HUES6 (cell line): ENCODE measurements at regions not wholly inside any gene's neighbourhood (a gene's known extent, or its start where the extent isn't known, plus 50 kb on each side); places are given as distances from the start of the nearest gene placed in this dataset.

Experiments
- H3K27ac ChIP-seq: 2 replicates; pipeline ENCODE4 v1.7.0; 2013; ENCODE audit warnings: low read depth, mild to moderate bottlenecking, low read length, inconsistent platforms
- H3K27me3 ChIP-seq: 2 replicates; pipeline ENCODE4 v1.6.1; 2013; ENCODE audit warnings: low read length; ENCODE audit not compliant: control insufficient read depth, insufficient read depth
- H3K36me3 ChIP-seq: 2 replicates; pipeline ENCODE4 v1.6.1; 2013; ENCODE audit warnings: low read length; ENCODE audit not compliant: control insufficient read depth, insufficient read depth
- H3K4me1 ChIP-seq: 2 replicates; pipeline ENCODE4 v1.6.1; 2013; ENCODE audit warnings: low read length; ENCODE audit not compliant: control insufficient read depth, insufficient read depth
- H3K4me3 ChIP-seq: 2 replicates; pipeline ENCODE4 v1.5.1; 2013; ENCODE audit warnings: low read depth, low read length
- H3K9ac ChIP-seq: one replicate; pipeline ENCODE4 v1.6.1; 2013; ENCODE audit warnings: mild to moderate bottlenecking, low read length
- H3K9me3 ChIP-seq: 2 replicates; pipeline ENCODE4 v1.6.1; 2013; ENCODE audit warnings: low read depth, low read length; ENCODE audit not compliant: control insufficient read depth, insufficient read depth

DNA sequence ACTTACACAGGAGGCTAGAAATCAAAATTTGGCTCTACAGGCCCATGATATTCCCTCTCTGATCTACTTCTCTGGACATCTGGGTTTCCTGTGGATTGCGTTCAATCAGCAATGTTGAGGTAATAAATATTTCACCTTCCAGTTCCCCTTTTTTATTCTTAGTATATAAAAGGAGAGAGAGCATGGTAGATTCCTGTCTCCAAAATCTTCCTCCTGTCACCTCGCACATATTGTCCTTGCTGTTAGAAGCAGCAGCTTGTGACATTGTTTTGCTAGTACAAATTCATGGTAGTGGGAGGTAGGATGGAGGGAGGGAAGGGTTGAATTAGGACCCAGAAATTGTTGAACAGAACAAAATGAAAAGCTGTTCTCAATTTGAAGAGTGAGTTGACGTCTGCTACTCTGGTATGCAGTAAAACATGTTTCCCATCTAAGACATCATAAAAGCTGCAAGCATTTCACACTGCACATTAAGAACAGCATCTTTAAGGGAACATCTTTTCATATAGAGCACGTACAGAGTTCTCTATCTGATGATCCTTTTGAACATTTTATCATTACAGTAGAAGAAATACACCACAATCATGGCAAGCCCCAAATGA is 156.4 kb downstream of the RDH14 start:
- H3K27ac ChIP-seq = no peak overlapping the region
- no peaks in the 10 kb centered on the region for H3K9me3 ChIP-seq
- H3K4me3 ChIP-seq = no peak overlapping the region
- H3K4me1 ChIP-seq = no peaks in the 10 kb centered on the region
- no peaks in the 10 kb centered on the region for H3K27me3 ChIP-seq
- no peak overlapping the region for H3K9ac ChIP-seq
- H3K36me3 ChIP-seq = no peaks in the 10 kb centered on the region

DNA sequence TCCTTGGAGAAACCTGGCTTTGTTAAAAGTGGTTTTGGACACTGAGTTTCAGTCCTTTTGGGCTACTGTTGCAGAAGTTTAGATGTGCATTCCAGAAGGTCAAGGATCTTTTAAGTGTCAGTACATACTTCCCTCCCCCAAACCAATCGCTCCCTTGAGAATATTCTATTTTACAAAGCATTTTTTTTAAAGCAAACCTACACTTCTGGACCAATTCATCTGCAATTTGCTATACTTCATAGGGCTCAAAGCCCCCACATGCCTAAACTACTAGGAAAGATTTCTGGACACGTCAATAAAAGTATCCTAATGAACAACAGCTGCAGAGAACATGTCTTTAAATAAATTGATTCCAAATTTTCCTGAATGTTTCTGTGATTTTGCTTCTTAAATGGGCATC is 157.6 kb downstream of the RDH14 start:
- Histone ChIP-seq H3K9ac (no peak overlapping the region), H3K27ac (no peak overlapping the region), H3K4me3 (no peak overlapping the region)

DNA sequence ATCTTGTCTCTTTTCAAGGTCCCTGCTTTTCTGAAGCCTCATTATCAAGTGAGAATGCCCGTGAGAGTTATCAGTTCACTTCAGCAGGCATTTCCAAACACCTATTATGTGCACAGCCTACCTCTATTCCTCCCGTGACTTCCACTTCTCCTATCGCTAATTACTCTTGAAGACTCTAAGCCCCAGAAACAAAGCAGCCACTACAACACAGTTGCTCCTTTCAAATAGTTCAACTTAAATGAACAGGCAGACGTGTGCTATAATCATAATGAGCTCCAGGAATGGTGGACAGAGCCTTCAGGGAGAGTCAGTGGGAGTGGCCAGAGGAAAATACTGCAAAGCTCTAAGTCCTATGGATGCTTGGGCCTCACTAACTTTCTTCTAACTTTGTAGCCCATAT is 159.0 kb downstream of the RDH14 start:
- Histone ChIP-seq H3K4me3 (no peak overlapping the region), H3K27ac (no peak overlapping the region), H3K4me1 (no peaks in the 10 kb centered on the region), H3K9me3 (no peaks in the 10 kb centered on the region), H3K36me3 (no peaks in the 10 kb centered on the region), H3K9ac (no peak overlapping the region), H3K27me3 (no peaks in the 10 kb centered on the region)

More for the DNA sequence above, 157.6 kb downstream of the RDH14 start:
- Histone ChIP-seq H3K9me3 (no peaks in the 10 kb centered on the region), H3K36me3 (no peaks in the 10 kb centered on the region), H3K4me1 (no peaks in the 10 kb centered on the region), H3K27me3 (no peaks in the 10 kb centered on the region)

DNA sequence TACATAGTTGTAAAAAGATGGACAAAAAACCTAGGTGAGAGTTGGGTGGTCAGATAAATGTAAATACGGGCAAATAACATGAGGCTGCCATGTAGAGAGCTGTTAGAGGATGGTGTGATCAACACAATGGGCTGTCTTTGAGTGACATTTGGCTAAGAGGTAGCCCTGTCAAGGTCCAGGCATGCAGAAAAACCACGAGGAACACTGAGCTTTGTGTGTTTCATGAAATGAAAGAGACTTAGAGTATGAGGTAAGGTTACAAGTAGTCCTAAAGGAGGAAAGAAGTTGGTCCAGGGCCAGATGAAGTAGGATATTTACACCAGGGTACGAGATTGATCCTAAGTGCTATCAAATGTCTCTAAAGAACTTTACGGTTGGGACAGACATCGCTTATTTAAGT is 160.9 kb downstream of the RDH14 start:
- Histone ChIP-seq H3K4me3 (no peak overlapping the region), H3K36me3 (no peaks in the 10 kb centered on the region), H3K9me3 (no peaks in the 10 kb centered on the region), H3K9ac (no peak overlapping the region), H3K27ac (no peak overlapping the region), H3K27me3 (no peaks in the 10 kb centered on the region), H3K4me1 (no peaks in the 10 kb centered on the region)

DNA sequence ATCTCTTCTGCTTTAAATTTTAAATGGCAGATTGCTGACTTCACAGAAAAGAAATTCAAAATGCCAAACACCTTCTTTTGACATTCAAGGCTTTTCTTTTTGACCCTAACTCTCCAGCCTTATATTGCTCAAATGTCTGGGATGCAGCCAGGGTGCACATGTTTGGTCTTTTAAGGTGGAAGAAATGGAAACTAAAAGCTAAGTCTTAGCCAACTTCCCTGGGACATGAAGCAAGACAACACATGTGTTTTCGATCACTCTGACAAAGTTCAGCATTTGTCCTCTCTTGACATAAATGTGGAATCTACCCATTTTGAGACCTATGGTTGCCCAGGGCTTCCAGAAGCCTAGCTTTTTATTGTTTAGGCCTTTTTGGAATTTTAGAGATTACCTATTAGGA is 161.6 kb downstream of the RDH14 start:
- H3K4me1 ChIP-seq = no peaks in the 10 kb centered on the region
- no peaks in the 10 kb centered on the region for H3K36me3 ChIP-seq
- no peak overlapping the region for H3K4me3 ChIP-seq
- H3K27ac ChIP-seq = no peak overlapping the region
- H3K9ac ChIP-seq = no peak overlapping the region
- no peaks in the 10 kb centered on the region for H3K9me3 ChIP-seq
- no peaks in the 10 kb centered on the region for H3K27me3 ChIP-seq

DNA sequence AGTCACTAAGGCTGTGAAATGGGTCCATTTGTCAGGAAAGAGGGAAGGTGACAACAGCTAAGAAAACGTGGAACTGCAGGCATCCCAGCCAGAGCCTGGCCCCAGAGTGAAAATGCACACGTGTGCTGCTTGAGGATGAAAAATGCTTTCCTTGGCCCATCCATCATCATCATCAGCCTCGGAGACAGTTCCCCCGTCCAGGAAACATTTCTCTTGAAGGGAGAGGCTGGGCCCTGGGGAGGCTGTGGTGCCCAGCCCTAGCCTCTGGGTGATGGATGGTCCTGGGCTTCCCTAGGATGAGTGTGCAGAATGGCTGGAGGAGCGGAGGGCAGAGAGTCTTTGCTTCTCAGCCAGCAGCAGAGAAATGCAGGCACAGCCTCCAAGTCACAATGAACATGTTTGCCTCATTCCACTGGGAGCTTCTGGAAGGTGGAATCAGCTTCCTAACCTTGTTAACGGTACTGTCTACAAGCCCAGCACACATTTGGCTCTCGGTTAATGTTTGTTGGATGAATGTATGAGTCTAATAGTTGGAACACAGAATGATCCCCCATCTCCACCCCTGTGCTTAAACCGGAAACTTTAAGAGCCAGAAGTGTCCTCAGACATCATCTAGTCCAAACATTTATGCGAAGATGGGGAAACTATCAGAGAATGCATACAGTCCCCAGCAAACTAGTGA is 164.0 kb downstream of the RDH14 start:
- no peaks in the 10 kb centered on the region for H3K9me3 ChIP-seq
- no peaks in the 10 kb centered on the region for H3K27me3 ChIP-seq
- no peak overlapping the region for H3K9ac ChIP-seq
- no peak overlapping the region for H3K4me3 ChIP-seq
- no peaks in the 10 kb centered on the region for H3K4me1 ChIP-seq
- H3K27ac ChIP-seq = no peak overlapping the region
- no peaks in the 10 kb centered on the region for H3K36me3 ChIP-seq

DNA sequence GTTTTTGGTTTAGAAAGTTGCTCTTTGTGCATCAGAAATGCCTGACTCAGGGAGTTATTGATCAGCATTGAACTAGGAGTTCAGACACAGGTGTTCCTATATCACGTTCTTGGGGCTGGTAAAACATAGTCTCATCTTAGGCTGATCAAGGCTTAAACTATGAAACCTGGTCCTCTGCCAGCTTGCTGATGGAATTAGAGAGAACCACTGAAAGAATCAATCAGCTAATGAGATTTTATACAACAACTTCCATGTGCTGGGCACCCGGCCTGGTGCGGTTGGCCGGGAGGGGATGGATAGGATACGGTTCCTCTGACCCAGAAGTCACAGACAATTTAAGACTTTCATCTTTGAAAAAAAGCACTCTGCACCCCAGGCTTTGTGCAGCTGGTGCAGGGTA is 164.9 kb downstream of the RDH14 start:
- Histone ChIP-seq H3K4me1 (no peaks in the 10 kb centered on the region), H3K27me3 (no peaks in the 10 kb centered on the region)

DNA sequence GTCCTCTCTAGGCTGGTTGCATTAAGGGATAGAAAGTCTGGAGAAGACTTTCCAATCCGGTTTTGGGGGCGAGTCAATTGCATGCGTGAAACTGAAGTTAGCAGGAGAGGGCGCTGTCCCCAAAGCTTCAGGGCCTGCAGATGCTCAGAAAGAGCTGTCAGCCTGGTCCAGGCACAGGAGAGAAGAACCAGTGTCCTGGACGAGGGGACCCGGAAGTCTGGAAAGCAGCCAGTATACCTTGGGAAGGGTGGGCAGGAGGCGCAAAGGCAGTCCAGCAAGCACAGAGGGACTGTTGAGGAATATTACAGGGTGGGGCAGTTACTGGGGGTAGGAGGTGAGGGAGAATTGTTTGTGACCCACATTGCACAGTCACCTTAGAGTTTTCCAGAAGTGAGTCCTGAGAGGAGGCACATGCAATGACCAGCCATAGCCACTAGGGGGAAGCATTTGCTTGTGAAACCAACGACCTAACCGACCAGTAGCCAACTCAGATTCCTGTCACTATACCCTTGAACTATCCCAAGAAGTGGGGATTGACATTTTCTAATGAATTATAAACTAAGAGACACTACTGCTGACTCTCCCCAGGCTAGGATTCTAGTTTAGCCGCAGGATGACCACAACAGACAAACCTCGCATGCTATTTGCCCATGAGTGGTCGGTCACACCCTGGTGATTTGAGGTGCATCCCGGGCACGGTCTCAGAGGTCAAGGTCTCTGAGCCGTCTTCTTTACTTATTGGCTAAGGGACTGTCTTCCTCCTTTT is 172.8 kb downstream of the RDH14 start:
- Histone ChIP-seq H3K27ac (no peak overlapping the region), H3K4me1 (no peaks in the 10 kb centered on the region), H3K36me3 (no peaks in the 10 kb centered on the region), H3K4me3 (peak overlapping the region; percentile 32), H3K9ac (no peak overlapping the region), H3K9me3 (no peaks in the 10 kb centered on the region), H3K27me3 (no peaks in the 10 kb centered on the region)

More for the DNA sequence above, 164.9 kb downstream of the RDH14 start:
- H3K27ac ChIP-seq = no peak overlapping the region
- no peak overlapping the region for H3K4me3 ChIP-seq
- H3K9me3 ChIP-seq = no peaks in the 10 kb centered on the region
- H3K9ac ChIP-seq = no peak overlapping the region
- no peaks in the 10 kb centered on the region for H3K36me3 ChIP-seq

DNA sequence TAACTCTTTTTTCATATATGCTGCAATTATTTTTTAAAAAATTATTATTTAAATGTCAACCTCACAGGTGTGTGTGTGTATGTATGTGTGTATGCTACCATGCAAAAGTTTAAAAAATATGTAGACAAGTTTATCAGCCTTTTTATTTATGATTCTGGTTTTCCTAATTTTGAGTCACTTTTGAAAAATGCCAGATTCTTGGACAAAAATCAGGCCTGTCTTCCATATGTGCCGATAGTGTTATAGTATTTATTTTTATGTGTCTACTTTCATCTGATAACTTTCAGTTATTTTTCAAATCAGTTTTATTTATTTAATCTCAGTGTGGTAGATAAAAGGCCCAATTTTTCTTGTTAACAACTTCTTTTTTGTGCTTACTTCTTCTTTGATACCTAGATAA is 176.2 kb downstream of the RDH14 start:
- H3K4me3 ChIP-seq = no peak overlapping the region
- H3K9me3 ChIP-seq = no peaks in the 10 kb centered on the region
- H3K27me3 ChIP-seq = no peaks in the 10 kb centered on the region
- H3K9ac ChIP-seq = no peak overlapping the region
- no peaks in the 10 kb centered on the region for H3K4me1 ChIP-seq
- H3K36me3 ChIP-seq = no peaks in the 10 kb centered on the region
- no peak overlapping the region for H3K27ac ChIP-seq

DNA sequence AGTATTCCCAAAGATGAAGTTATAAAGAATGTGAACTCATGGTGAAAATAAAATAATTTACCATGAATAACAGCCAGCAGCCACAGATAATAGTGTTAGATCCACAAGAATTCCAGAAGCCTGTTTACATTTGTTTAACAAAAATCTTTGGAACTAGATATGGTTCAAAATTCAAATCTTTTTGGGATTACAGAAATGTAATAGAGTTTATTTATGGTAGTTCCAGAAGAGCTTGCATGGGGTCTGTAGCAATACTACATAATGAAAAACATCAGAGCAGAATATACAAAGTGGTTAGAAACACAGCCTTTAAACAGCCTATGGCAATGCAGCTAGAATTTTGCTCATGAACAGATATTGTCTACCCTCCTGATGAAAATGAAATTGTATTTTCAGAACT is 179.1 kb downstream of the RDH14 start:
- H3K36me3 ChIP-seq = no peaks in the 10 kb centered on the region
- H3K9me3 ChIP-seq = no peaks in the 10 kb centered on the region
- no peak overlapping the region for H3K9ac ChIP-seq
- no peaks in the 10 kb centered on the region for H3K4me1 ChIP-seq
- no peak overlapping the region for H3K4me3 ChIP-seq
- H3K27me3 ChIP-seq = no peaks in the 10 kb centered on the region
- H3K27ac ChIP-seq = no peak overlapping the region

DNA sequence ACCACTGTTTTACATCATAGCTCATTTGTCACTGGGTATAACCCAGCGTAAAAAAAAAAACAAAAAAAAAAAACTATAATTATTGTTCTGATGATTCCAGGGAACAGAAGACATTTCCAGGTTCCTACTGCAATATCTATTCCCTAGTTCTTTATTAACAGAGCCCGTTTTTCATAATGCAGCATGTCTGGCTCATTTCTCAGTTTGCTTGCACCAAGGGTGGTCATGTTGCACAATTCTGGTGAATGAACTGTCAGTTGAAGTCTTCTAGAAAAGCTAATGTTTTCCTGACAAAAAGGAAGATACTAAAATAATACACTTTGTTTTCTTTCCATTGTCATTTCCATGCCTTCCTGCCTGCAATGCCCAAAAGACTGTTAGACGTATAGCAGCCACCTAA is 180.1 kb downstream of the RDH14 start:
- no peak overlapping the region for H3K27ac ChIP-seq
- H3K9ac ChIP-seq = no peak overlapping the region
- no peak overlapping the region for H3K4me3 ChIP-seq
- H3K27me3 ChIP-seq = no peaks in the 10 kb centered on the region
- no peaks in the 10 kb centered on the region for H3K4me1 ChIP-seq
- H3K36me3 ChIP-seq = no peaks in the 10 kb centered on the region
- no peaks in the 10 kb centered on the region for H3K9me3 ChIP-seq
